Loucy (cell line): ENCODE measurements at regions not wholly inside any gene's neighbourhood (a gene's known extent, or its start where the extent isn't known, plus 50 kb on each side); places are given as distances from the start of the nearest gene placed in this dataset.

ENCODE experiments used
- CTCF ChIP-seq: fragments of 200-600 bp; sonication (generic); conservative IDR thresholded peaks from 2 replicates; pipeline ENCODE4 v1.5.1; 2014; ENCODE audit warnings: mild to moderate bottlenecking, antibody characterized with exemption, low read length
- EZH2phosphoT487 ChIP-seq: fragments of 200-600 bp; IDR thresholded peaks from 2 replicates; pipeline ENCODE4 v1.6.1; 2018; ENCODE audit warnings: antibody characterized with exemption, mild to moderate bottlenecking, moderate library complexity, borderline replicate concordance

GRCh38 chr5:4372481-4372880 lies 767.6 kb upstream of the ADAMTS16 start:
- TF ChIP-seq CTCF (no peak), EZH2phosphoT487 (no peak)
